Neural cell (in vitro differentiated cells): ENCODE measurements at regions not wholly inside any gene's neighbourhood (a gene's known extent, or its start where the extent isn't known, plus 50 kb on each side); places are given as distances from the start of the nearest gene placed in this dataset.

Experiments used
- EP300 ChIP-seq: fragments of 450-650 bp; conservative IDR thresholded peaks from 2 replicates; pipeline ENCODE4 v1.6.1; 2014; ENCODE audit warnings: antibody characterized with exemption, mild to moderate bottlenecking, moderate library complexity; ENCODE audit not compliant: poor library complexity, severe bottlenecking
- EZH2 ChIP-seq: fragments of 200-600, 300-800 bp; shearing (Covaris generic), sonication (generic); IDR thresholded peaks from 2 replicates; pipeline ENCODE4 v1.6.1; 2014; ENCODE audit warnings: antibody characterized with exemption, low read length, borderline replicate concordance, mild to moderate bottlenecking; ENCODE audit not compliant: insufficient read depth, poor library complexity, severe bottlenecking
- POLR2AphosphoS5 ChIP-seq: IDR thresholded peaks from 2 replicates; pipeline ENCODE4 v1.6.1; 2012
- SMC3 ChIP-seq: fragments of 450-650 bp; conservative IDR thresholded peaks from 2 replicates; pipeline ENCODE4 v1.6.1; 2014; ENCODE audit warnings: antibody characterized with exemption, mild to moderate bottlenecking, moderate library complexity; ENCODE audit not compliant: poor library complexity
- TF ChIP-seq, protein P1 (sequence below): fragments of 450-650 bp; IDR thresholded peaks from 2 replicates; pipeline ENCODE4 v1.5.1; 2014; ENCODE audit warnings: antibody characterized with exemption, mild to moderate bottlenecking, moderate library complexity; ENCODE audit not compliant: poor library complexity, severe bottlenecking
- TF ChIP-seq, protein P2 (sequence below): IDR thresholded peaks from 2 replicates; pipeline ENCODE4 v1.6.1; 2012; ENCODE audit warnings: borderline replicate concordance

DNA sequence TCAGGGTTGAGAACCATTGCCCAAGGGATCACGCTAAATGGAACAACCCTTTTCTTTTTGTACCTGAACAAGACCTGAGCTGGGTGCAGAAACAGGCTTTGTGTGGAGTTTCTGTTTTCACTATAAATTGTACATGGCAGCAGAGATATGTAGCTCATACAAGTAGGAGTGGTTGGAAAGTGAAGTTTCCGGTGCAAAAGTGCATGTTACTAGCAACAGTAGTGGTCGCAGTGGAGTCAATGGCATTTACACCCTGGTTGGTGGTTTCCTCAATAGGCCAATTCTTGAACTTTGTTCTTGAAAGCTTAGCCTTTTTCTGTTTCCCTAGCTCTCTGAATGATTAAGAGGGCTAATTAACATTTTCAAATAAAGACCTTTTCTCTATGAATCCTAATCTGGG, 170.7 kb downstream of the NEBL start:
- TF ChIP-seq, protein P1, sequence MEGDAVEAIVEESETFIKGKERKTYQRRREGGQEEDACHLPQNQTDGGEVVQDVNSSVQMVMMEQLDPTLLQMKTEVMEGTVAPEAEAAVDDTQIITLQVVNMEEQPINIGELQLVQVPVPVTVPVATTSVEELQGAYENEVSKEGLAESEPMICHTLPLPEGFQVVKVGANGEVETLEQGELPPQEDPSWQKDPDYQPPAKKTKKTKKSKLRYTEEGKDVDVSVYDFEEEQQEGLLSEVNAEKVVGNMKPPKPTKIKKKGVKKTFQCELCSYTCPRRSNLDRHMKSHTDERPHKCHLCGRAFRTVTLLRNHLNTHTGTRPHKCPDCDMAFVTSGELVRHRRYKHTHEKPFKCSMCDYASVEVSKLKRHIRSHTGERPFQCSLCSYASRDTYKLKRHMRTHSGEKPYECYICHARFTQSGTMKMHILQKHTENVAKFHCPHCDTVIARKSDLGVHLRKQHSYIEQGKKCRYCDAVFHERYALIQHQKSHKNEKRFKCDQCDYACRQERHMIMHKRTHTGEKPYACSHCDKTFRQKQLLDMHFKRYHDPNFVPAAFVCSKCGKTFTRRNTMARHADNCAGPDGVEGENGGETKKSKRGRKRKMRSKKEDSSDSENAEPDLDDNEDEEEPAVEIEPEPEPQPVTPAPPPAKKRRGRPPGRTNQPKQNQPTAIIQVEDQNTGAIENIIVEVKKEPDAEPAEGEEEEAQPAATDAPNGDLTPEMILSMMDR, result no peak
- TF ChIP-seq EZH2 (no peak), POLR2AphosphoS5 (no peak), SMC3 (no peak), EP300 (no peak)
- TF ChIP-seq, protein P2, sequence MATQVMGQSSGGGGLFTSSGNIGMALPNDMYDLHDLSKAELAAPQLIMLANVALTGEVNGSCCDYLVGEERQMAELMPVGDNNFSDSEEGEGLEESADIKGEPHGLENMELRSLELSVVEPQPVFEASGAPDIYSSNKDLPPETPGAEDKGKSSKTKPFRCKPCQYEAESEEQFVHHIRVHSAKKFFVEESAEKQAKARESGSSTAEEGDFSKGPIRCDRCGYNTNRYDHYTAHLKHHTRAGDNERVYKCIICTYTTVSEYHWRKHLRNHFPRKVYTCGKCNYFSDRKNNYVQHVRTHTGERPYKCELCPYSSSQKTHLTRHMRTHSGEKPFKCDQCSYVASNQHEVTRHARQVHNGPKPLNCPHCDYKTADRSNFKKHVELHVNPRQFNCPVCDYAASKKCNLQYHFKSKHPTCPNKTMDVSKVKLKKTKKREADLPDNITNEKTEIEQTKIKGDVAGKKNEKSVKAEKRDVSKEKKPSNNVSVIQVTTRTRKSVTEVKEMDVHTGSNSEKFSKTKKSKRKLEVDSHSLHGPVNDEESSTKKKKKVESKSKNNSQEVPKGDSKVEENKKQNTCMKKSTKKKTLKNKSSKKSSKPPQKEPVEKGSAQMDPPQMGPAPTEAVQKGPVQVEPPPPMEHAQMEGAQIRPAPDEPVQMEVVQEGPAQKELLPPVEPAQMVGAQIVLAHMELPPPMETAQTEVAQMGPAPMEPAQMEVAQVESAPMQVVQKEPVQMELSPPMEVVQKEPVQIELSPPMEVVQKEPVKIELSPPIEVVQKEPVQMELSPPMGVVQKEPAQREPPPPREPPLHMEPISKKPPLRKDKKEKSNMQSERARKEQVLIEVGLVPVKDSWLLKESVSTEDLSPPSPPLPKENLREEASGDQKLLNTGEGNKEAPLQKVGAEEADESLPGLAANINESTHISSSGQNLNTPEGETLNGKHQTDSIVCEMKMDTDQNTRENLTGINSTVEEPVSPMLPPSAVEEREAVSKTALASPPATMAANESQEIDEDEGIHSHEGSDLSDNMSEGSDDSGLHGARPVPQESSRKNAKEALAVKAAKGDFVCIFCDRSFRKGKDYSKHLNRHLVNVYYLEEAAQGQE, result no peak
